ENCODE measurements at regions not wholly inside any gene's neighbourhood (a gene's known extent, or its start where the extent isn't known, plus 50 kb on each side); places are given as distances from the start of the nearest gene placed in this dataset.

DNA sequence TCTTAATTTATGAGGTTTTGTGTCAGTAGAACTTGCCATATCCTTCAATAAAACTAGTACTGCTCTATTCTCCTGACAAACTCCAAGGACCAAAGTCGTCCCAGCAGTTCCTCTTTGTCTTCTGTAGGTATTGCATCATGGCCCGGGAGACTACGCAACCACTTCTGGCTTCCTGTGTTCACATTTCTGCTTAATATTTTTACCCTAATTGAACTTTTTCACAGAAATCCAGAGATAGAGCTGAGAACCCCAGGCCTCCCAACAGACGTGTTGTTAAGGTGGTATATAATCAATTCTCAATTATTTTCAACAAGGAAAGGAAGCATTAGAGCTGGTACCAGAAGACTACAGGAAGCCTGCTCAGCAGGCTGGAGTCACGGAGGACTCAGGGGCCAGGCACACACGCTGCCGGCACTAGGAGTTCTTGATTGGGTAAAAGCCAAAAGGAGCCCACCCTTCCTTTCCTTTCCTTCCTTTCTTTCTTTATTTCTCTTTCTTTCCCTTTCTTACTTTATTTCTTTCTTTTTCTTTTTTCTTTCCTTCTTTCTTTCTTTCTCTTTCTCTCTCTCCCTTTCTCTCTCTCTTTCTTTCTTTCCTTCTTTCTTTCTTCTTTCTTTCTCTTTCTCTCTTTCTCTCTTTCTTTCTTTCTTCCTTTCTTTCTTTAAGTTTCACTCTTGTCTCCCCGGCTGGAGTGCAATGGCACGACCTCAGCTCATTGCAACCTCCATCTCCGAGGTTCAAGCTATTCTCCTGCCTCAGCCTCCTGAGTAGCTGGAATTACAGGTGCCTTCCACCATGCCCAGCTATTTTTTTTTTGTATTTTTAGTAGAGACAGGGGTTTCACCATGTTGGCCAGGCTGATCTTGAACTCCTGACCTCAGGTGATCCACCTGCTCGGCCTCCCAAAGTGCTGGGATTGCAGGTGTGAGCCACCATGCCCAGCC is 173.7 kb downstream of the ZBTB18 start:
- no peak for DNase-seq

DNA sequence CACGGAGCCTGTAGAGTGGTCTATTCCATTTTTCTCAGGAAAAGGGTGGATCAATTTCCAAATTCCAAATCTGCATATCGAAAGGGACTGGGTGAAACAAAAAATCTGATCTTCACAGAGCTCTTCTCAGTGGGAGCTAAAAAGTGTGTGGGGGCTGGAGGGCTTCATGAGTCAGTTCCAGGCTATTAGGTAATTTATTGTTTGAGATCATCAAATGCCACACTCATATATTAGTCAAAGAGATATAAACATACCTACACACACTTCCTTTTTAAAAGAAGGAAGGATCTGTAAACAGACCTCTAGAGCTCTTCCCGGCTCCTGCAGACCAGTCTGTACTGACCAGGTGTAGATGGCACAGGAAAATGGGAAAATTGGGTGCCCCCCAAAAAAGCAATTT is 175.4 kb downstream of the ZBTB18 start:
- no peak for DNase-seq

DNA sequence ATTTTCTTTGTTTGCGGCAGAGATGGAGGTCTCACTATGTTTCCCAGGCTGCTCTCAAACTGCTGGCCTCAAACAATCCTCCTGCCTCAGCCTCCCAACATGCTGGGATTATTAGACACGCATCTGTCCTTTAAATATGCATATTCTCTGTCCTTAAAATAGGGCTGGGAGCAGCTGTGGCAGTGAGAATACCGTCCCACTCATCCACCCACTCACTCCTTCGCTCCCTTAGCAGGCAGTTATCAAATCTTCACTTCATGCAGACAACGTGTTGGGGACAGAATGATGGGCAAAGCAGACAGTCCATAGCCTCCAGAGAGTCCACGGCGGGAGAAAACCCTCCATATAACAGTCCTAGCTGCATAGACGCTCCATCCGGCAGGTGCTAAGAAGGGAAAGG is 179.4 kb downstream of the ZBTB18 start:
- no peak for DNase-seq

DNA sequence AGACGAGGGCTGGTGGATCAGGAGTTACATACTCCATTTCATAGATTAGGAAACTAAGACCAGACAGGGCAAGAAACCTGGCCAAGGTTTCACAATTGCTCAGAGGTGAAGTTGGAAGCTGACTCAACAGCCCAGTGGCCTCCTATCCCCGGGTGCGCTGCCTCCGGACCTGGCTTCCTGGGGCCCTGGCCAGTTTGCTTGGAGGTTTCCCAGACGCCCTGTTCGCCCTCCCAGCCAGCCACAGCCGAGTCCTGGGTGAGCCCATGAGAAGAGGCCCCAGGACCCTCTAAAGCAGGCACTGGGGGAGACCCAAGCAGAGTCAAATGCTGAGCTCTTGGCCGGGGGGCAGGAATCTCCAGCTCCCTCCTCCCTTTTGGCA is 180.1 kb downstream of the ZBTB18 start:
- DNase-seq, result no peak

DNA sequence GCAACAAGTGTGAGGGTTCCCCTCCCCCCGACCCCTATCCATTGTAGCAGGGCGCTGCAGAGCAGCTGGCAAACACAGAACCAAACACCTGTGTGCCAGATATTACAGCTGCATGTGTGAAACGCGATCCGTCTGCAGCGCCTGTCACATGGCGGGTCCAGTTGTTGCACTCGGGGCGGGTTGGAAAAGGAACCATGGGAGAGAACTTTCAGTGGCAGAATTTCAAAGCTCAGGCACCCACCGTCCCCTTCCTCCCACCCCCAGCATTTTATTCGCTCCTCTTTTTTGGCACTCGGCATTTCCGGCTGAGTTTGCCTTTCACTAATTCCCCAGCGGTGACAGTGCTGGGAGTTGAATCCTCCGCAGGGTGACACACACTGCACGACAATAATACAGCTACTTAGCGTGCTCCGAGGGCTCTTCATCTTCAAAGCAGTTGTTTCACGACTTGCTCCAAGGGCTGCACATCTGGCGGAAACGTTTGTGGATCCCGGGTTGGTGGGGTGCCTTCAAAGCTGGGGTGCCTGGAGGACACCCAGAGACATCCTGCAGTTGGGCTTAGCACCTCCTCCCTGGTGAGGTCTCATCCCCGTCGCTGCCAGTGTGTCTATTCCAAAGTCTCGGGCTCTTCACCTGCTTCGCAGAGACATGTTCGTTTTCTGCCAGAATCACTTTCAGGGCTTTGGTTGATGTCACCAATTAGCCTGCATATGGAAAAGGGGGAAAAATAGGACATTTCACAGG is 180.7 kb downstream of the ZBTB18 start:
- DNase-seq, result peak; percentile 12

DNA sequence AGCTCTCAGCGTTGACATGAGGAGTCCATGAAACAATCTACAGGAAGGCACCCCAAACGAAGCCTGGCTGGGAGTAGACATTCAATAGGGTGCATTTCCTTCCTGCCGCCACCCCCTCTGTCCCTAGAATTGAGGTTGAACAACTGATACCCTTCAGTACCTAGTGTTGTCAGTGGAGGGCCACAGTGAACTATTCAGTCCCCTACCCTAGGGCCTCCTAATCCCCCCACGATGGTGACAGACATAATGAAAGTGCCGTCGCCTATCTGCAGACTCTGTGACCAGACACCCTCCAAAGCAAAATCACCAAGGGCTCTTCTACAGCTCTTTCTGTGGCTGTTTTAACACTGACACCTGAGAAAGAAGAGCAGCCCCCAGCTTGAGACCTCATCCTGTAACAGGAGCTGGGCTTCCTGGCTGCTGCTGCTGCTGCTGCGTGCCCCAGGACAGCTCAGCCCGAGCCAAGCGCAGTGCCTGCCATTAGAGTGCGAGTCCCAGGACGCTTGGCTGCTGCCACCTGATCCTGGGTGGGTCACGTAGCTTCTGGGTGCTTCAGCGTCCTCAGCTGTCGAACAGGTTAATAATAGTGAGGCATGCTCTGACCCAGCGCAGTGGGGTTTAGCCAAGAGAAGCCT is 183.0 kb downstream of the ZBTB18 start:
- no peak for DNase-seq

DNA sequence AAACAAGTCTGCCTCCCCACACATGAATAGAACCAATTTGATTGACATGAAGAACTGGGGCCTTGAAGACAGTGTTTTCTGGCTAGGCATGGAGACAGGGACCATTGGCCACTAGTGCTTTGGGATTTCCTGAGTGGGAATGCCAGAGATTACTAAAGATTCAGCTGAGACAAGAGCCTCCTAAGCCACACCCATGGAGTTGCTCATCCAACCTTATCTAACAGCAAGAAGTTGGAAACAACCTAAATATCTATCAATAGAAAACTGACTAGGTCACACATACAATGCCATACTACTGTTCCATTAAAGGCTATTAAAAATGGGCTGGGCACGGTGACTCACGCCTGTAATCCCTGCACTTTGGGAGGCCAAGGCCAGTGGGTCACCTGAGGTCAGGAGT is 184.1 kb downstream of the ZBTB18 start:
- DNase-seq, result no peak

DNA sequence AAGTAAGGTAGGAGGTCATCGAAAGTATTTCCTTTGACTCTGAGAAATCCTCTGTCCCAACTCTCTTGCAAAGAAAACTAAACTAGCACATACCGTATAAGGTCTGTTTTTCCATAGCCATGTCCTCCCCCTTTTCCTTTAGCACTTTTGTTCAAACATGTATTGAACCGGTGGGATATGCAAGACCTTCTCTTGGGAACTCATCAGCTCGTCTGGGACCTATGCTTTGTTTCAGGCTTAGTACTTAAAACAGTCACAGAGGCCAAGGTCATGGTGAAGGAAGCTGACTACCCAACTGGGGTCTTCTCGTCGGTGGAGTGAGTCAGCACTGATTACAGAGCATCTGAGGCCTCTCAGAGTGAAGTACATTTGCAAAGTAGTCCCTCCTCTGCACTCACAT is 185.0 kb downstream of the ZBTB18 start:
- no peak for DNase-seq

DNA sequence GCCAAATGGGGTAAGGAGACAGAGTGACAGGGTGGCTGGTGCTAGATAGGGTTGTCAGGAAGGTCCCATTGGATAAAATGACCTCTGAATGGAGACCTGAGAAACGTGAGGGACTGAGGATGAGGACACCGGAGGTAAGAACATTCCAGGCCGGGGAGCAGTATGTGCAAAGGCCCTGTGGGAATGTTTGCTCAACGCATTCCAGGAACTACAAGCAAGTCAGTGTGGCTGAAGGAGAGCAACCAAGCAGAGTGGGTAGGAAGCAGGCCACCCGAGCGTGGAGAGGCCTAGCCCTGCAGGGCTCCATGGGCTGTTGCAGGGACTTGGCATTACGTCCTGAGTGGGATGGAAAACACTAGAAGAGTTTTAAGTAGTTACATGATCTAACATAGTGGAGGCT is 185.6 kb downstream of the ZBTB18 start:
- no peak for DNase-seq

DNA sequence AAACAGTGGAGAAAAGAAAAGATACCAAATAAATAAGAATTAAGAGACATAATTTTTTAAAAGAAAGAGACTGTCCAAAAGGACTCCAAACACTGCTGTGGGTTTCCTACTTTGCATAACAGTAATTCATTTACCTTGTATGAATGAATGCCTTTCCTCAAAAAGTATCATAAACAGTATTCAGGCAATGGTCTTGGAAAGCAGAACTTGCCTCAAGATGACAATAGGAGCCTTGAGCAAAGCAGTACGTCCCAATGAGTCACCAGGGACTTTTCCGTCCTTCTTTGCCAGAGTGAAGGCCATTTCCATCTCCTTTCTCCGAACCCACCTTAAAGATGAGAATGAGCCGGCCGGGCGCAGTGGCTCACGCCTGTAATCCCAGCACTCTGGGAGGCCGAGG is 186.4 kb downstream of the ZBTB18 start:
- DNase-seq, result no peak

DNA sequence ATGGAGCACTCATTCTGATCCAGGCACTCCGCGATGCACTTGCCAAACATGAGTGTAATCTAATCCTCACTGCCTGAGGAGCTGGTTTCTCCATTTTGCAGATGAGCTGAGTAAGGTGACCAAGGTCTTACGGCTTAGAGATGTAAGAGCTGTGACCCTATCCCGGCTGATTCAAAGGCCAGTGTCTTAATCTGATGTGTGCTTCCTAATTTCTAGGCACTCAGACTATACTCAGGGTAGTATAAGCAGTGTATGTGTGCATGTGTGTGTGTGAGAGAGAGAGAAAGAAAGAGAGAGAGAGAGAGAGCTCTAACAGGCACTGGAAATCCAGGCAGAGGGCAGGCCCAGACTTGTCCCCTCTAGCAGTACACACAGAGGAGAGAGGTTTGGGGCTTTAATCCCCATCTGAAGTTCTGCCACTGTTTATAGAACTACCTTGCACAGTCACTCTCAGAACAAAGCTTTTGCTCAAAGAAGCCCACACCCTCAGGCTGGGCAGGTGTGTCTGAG is 188.2 kb downstream of the ZBTB18 start:
- no peak for DNase-seq

DNA sequence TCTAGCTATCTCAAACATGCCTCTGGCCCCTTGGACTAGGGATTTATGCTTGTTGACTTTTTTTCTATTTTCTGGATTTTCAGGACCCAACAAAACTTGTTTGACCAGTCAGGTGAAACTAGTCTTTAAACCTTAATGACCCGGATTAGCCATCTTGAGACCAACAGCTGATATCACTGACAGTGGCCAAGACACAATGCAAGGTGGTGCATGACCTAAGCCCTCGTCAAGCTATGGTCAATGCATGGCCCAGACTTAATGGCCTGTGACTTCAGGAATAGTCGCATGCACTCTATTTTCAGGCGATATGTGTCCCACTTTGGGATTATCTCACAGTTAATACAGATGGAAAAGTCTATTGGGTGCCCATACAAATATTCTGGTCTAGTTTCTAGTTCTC is 190.4 kb downstream of the ZBTB18 start:
- DNase-seq, result no peak

DNA sequence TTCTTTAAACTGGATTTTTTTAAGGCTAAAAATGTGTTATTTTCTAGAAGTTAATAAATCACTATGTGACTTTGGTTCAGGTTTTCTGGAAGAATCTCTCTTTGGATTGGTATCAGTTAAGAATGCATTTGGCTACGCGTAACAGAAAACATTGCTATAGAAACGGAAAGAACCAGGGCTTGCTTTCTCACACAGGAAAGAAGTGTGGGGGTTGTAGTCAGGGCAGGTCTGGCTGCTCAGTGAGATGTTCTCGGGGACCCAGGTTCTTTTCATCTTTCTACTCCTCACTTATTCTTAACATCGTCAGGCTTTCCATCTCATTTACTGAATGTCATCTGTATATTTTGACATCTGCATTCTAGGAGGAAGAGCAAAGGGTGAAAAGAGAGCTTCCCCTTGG is 191.4 kb downstream of the ZBTB18 start:
- no peak for DNase-seq

DNA sequence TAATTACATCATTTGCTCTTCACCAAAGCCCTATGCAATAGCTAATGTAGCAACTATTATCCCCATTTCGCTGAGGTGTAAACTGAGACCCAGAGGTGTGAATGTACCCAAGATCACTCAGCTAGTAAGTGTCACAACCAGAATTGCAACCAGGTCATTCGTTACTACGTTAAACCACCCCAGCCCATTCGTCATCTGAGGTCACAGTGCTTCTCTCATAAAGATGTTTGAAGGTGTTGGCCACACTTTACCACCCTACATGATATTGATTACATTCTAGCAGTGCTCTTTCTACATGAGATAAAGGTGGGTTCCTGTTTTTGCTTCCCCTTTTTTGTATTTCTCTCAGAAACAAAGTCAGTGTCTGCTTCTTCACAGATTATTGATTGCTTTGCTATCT is 195.3 kb downstream of the ZBTB18 start:
- no peak for DNase-seq

DNA sequence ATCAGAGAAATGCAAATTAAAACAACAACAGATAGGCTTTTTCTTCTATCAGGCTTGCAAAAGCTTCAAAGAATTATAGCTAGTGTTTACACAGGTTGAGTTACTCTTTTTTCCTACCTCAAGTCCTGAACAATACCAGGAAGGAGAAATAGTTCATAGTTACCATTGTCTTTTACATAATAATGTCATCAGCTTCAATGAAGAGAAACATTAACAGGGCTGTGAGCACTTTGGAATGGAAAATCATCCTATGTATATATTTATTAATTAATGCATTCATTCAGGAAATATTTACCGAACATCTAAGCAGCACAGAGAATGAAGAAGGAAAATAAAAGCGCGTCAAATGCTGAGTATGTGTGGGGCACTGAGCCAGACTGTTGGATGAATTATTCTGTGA is 197.3 kb downstream of the ZBTB18 start:
- no peak for DNase-seq

DNA sequence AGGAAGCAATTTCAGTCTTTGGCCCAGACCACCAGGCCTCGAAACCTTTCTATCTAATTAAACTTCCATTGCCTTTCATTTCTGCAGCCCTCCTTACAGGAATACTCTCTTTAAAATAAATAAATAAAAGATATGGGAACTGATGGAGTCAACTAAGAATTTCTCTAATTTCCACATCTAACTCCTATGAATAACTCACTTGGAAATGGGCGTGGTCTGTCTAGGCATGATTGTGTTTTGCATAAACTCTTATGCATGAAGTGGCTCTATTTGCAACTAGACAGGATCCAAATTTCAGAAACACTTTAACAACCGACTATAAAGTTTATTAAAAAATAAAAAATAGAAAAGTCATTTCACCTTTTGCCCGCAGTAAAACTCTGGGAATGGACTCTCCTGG is 199.5 kb downstream of the ADSS2 start:
- DNase-seq, result no peak

DNA sequence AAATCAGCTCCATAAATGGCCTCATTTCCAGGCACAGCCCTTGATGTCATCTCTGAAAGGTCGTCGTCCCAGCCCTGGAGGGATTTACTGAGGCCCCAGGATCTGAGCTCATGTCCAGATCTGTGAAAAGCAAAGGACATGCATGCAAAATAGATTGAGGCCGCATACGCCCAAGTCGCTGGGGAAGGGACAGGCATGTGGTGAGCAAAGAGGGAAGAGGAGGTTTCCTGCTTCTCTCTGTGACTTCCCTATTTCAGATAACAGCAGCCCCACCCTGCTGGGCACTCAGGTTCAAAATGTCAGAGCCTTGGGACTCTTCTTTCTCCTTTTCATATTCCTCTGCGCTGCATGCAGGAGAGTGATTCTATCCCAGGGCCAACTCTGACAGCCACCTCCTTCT is 197.2 kb downstream of the ADSS2 start:
- no peak for DNase-seq

DNA sequence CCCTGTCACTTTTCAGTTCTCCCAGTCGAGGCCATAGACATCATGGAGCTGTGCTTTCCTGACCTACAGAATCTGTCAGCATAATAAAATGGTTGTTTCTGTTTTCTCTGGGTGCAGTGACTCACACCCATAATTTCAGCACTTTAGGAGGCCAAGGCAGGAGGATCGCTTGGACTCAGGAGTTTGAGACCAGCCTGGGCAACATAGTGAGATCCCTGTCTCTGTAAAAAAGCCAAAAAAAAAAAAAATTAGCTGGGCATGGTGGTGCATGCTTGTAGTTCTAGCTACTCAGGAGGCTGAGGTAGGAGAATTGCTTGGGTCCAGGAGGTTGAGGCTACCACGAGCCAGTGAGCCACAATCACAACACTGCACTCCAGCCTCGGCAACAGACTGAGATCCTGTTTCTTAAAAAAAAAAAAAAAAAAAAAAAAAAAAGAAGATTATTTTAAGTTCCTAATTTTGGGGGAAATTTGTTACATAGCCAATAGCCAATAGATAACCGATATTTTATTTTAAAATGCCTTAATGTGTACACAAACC is 196.2 kb downstream of the ADSS2 start:
- DNase-seq, result no peak

DNA sequence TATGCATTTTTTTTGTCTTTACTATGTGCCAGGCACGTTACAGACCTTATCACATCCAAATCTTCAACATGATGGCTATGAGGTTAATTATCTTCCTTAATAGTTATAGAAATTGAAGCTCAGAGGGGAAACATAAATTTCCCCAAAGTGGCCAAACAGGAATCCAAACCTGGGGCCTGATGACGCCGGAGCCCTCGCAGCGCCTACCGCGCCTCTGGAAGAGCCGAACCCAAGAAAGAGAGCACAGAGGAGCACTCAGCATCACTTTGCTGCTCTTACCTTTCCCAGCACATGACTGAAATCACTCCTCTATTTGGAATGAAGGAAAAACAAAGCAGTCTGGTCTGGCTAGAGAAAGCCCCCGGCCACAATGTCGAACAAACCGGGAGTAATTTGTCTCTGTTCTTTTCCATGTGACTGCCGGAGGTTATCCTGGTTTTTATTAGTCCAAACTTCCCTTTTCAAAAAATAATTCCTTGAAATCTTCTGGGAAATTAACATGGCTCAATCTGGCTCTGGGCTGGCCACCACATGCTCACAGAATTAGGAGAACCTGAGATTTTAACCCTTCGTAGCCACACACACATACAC is 195.5 kb downstream of the ADSS2 start:
- DNase-seq, result no peak

DNA sequence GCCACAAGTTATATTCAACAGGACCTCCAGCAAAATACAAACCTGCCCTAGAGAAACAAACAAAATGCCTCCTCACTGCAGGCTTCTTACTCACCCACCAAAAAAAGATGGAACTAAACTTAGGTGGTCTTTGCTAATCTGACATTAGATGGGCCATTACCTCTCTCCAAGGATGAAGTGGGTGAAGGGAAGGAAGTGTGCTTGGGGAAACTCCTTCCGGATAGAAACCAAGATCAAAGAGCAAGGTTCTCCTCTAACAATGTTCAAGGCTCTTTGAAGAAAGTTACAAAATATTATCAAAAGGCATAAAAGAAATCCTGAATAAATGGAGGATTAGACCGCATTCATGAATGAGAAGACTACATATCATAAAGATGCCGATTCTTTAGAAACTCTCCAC is 187.5 kb downstream of the ADSS2 start:
- no peak for DNase-seq

DNA sequence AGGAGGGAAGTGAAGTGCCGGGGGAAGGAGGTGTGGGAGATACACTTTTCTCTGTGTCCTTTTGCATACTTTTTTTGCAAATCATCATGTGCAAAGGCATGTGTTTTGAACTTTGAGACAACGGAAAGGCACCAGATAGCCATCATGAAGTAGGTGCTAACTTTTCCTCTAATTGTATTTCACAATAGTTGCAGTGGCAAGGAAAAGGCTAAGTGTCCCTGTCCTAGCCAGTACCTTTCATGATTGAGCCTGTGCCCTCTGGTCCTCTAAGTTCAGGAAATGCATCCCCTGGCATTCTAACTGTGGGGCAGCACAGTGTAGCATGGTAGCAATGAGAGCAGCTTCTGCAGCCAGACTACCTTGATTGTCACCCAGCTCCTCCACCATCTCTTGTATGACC is 186.2 kb downstream of the ADSS2 start:
- DNase-seq, result no peak

DNA sequence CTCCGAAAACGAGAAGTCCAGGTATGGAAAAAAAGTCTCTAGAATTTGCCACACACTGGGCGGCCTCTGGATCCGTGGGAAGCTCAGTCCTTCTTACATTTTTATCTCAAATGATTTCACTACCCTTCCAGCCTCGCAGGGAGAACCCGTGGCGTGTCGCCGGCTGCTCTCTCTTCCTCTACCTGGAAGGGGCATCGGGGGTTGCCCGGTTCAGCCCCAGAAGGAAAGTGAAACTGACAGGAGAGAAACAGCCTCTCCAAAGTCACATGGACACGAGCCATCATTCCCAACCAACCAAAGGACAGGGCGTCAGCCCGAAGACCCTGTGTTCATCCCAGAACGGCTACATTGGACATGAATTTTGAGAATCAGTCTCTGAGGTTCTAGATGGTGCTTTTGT is 182.5 kb downstream of the ADSS2 start:
- DNase-seq, result no peak

DNA sequence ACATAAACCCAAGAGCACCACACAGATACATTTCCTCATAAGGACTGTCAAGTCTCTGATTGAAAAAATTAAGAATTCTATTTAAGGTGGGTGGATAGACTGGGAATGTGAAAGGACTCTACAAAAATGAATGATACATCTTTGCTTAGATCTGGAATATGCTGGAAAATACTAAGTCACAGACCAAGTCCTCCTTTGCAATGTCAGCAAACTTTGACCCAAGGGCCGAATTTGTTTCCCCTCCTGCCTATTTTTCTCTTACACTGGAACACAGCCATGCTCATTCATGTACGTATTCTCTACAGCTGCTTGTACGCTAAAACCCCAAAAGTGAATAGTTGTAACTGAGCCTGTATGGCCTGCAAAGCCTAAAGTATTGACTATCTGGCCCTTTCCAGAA is 180.7 kb downstream of the ADSS2 start:
- no peak for DNase-seq
